Activated naive CD8-positive, alpha-beta T cell (primary cell): ENCODE measurements at regions not wholly inside any gene's neighbourhood (a gene's known extent, or its start where the extent isn't known, plus 50 kb on each side); places are given as distances from the start of the nearest gene placed in this dataset.

Experiments
- H3K27ac Mint-ChIP-seq: one replicate; pipeline ENCODE4 v1.8.0; 2021; ENCODE audit warnings: mixed read lengths
- H3K27me3 Mint-ChIP-seq: one replicate; pipeline ENCODE4 v1.8.0; 2021; ENCODE audit warnings: mixed read lengths
- H3K36me3 Mint-ChIP-seq: one replicate; pipeline ENCODE4 v1.8.0; 2021; ENCODE audit warnings: mixed read lengths
- H3K4me1 Mint-ChIP-seq: one replicate; pipeline ENCODE4 v1.8.0; 2021; ENCODE audit warnings: low read depth, mixed read lengths
- H3K4me3 Mint-ChIP-seq: one replicate; pipeline ENCODE4 v1.8.0; 2021; ENCODE audit warnings: mild to moderate bottlenecking, mixed read lengths
- H3K9me3 Mint-ChIP-seq: one replicate; pipeline ENCODE4 v1.8.0; 2021; ENCODE audit warnings: low read depth, mixed read lengths

GRCh38 chr5:153079396-153079795, 411.1 kb upstream of the GRIA1 start:
- H3K4me3 Mint-ChIP-seq, result no peak overlapping the region
- H3K27ac Mint-ChIP-seq, result no peak overlapping the region
- H3K9me3 Mint-ChIP-seq, result peaks cover 3% of the 10 kb centered on the region
- H3K4me1 Mint-ChIP-seq, result no peaks in the 10 kb centered on the region
- no peaks in the 10 kb centered on the region for H3K36me3 Mint-ChIP-seq
- no peaks in the 10 kb centered on the region for H3K27me3 Mint-ChIP-seq

DNA sequence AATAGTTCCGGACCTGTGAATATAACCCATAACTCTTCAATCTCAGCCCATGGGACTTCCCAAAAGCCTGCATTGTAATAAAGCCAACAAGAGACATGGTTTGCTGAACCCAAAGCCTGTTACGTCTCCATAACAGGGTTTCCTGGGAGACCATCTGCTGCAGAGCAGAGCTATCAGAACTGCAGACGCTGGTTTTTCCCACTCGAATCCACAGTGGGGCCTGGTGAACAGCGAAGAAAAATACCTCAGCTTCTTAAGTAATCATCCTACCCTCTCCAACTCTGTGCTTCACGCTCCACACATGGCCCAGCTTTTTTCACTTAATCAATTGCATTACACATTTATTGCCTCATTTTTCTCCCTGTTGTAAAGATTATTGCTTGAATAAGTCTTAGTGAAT, 409.5 kb upstream of the GRIA1 start:
- Mint-ChIP-seq H3K36me3 (no peaks in the 10 kb centered on the region), H3K27me3 (no peaks in the 10 kb centered on the region), H3K4me1 (no peaks in the 10 kb centered on the region), H3K27ac (no peak overlapping the region), H3K9me3 (peaks cover 3% of the 10 kb centered on the region), H3K4me3 (no peak overlapping the region)

- Mint-ChIP-seq H3K4me3 (no peak overlapping the region), H3K9me3 (peaks cover 3% of the 10 kb centered on the region), H3K4me1 (no peaks in the 10 kb centered on the region), H3K27me3 (no peaks in the 10 kb centered on the region), H3K36me3 (no peaks in the 10 kb centered on the region), H3K27ac (no peak overlapping the region)
Observed at GRCh38 chr5:153081385-153081784, 409.1 kb upstream of the GRIA1 start.

DNA sequence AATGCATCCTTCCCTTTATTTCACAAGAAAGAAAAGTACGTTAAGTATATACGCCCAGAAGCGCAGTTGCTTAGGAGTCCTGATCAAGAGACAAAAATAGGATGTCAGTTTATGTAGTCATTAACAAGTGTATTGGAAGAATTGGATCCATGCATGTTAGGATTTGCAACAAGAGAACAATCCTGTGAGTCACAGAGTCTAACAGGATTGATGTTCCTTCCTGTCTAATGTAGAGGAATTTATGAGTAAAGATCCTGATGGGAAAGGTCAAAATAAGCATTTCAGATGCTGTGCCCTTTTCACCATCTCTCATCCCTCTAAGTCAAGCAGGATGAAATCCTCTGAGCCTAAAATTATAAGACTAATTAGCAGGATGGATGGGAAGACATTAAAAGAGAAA, 406.0 kb upstream of the GRIA1 start:
- no peaks in the 10 kb centered on the region for H3K4me1 Mint-ChIP-seq
- no peak overlapping the region for H3K27ac Mint-ChIP-seq
- H3K36me3 Mint-ChIP-seq, result no peaks in the 10 kb centered on the region
- H3K9me3 Mint-ChIP-seq, result no peaks in the 10 kb centered on the region
- H3K27me3 Mint-ChIP-seq, result no peaks in the 10 kb centered on the region
- H3K4me3 Mint-ChIP-seq, result no peak overlapping the region

DNA sequence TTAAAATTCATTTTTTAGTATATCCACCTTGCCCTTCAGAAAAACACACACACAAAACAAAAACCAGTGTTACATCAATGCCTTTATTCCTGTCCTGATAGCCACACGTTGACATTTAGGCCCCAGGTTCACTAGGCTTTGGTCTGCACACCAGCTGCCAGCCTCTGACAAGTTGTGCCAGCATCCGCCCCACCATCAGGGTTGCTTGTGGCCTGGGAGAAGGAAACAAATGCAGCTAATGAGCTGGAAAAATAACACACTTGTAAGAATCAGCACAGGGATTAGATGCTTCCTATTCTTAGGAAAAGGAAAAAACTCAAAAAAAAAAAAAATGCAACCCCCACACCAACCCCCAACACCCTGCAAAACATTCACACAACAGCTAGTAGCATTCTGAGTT, 404.0 kb upstream of the GRIA1 start:
- Mint-ChIP-seq H3K4me3 (no peak overlapping the region), H3K4me1 (no peaks in the 10 kb centered on the region), H3K27ac (no peak overlapping the region), H3K9me3 (no peaks in the 10 kb centered on the region), H3K36me3 (no peaks in the 10 kb centered on the region), H3K27me3 (no peaks in the 10 kb centered on the region)

DNA sequence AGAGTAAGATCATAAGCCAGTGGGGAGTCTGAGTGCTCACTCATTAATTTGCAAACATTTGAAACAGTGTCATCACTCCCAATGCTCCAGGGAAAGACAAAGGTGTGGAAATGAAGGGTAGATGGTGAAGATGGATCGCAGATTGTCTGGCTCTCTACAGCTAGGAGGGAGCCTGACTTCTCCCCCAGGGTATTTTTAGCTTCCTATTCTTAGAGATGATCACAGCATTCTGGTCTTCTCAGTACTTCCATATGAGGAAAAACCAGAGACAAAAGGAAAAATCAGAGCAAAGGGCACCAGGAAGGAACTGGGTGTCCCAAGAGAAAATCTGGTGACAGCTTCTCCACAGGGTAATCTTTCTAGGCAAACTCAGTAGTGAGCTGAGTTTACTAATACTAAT, 401.9 kb upstream of the GRIA1 start:
- no peaks in the 10 kb centered on the region for H3K9me3 Mint-ChIP-seq
- H3K27me3 Mint-ChIP-seq, result no peaks in the 10 kb centered on the region
- no peaks in the 10 kb centered on the region for H3K4me1 Mint-ChIP-seq
- no peak overlapping the region for H3K27ac Mint-ChIP-seq
- no peaks in the 10 kb centered on the region for H3K36me3 Mint-ChIP-seq
- H3K4me3 Mint-ChIP-seq, result no peak overlapping the region

GRCh38 chr5:153094333-153094732, 396.1 kb upstream of the GRIA1 start:
- no peaks in the 10 kb centered on the region for H3K4me1 Mint-ChIP-seq
- no peak overlapping the region for H3K4me3 Mint-ChIP-seq
- peaks cover 7% of the 10 kb centered on the region for H3K9me3 Mint-ChIP-seq
- H3K27ac Mint-ChIP-seq, result no peak overlapping the region
- H3K27me3 Mint-ChIP-seq, result no peaks in the 10 kb centered on the region
- no peaks in the 10 kb centered on the region for H3K36me3 Mint-ChIP-seq

- Mint-ChIP-seq H3K27ac (no peak overlapping the region), H3K36me3 (no peaks in the 10 kb centered on the region), H3K4me1 (no peaks in the 10 kb centered on the region), H3K9me3 (peaks cover 7% of the 10 kb centered on the region), H3K4me3 (no peak overlapping the region), H3K27me3 (no peaks in the 10 kb centered on the region)
Observed at GRCh38 chr5:153096381-153096780, 394.1 kb upstream of the GRIA1 start.

- Mint-ChIP-seq H3K4me1 (no peaks in the 10 kb centered on the region), H3K4me3 (no peak overlapping the region), H3K27me3 (no peaks in the 10 kb centered on the region)
Observed at GRCh38 chr5:153099328-153099727, 391.1 kb upstream of the GRIA1 start.

GRCh38 chr5:153101235-153102180, 389.0 kb upstream of the GRIA1 start:
- Mint-ChIP-seq H3K4me1 (no peaks in the 10 kb centered on the region), H3K27me3 (no peaks in the 10 kb centered on the region), H3K4me3 (no peak overlapping the region), H3K36me3 (no peaks in the 10 kb centered on the region), H3K9me3 (no peaks in the 10 kb centered on the region), H3K27ac (no peak overlapping the region)

More at GRCh38 chr5:153099328-153099727, 391.1 kb upstream of the GRIA1 start:
- Mint-ChIP-seq H3K27ac (no peak overlapping the region), H3K9me3 (peaks cover 7% of the 10 kb centered on the region), H3K36me3 (no peaks in the 10 kb centered on the region)

DNA sequence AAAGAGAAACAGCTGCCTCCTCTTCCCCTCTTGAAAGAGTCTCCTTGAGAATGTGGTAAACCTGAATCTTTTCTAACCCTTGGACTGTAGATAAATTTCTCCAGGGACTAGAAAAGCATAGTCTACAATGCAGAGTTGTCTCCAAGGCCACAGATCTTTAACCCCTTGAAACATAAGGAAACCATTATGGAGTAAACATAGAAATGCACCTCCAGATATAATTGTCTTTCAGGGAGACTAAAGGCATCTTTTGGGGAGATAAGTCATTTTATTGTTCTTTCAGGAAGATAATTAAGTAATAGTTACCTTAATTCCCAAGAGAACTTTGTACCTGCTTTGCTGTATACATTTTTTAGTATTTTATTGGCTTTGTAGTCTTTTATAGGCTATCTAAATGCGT, 373.6 kb upstream of the GRIA1 start:
- Mint-ChIP-seq H3K9me3 (peaks cover 4% of the 10 kb centered on the region), H3K36me3 (no peaks in the 10 kb centered on the region), H3K27ac (no peak overlapping the region), H3K4me1 (no peaks in the 10 kb centered on the region), H3K4me3 (no peak overlapping the region), H3K27me3 (no peaks in the 10 kb centered on the region)

GRCh38 chr5:153118018-153118417, 372.5 kb upstream of the GRIA1 start:
- H3K4me1 Mint-ChIP-seq, result no peaks in the 10 kb centered on the region
- H3K27me3 Mint-ChIP-seq, result no peaks in the 10 kb centered on the region
- no peak overlapping the region for H3K27ac Mint-ChIP-seq
- no peak overlapping the region for H3K4me3 Mint-ChIP-seq
- no peaks in the 10 kb centered on the region for H3K36me3 Mint-ChIP-seq
- H3K9me3 Mint-ChIP-seq, result peaks cover 3% of the 10 kb centered on the region

DNA sequence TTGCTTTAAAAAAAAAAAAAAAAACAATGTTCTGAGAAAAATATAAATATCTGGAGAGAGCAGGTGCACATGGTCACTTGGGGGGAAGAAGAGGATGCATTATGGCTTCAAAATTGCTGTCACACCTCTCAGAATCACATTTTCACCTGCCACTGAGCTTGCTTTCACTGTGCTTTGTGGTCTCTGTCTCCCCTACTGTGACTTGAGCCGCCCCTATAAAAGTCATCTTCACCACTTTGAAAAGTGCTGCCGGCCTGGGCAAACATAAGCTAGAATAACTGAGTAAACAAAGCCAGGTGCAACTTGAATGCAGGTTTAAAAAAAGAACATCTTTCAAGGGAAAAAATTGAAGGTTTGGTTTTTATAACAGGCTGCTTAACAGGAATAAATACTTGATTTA, 368.1 kb upstream of the GRIA1 start:
- no peaks in the 10 kb centered on the region for H3K9me3 Mint-ChIP-seq
- H3K27me3 Mint-ChIP-seq, result no peaks in the 10 kb centered on the region
- no peak overlapping the region for H3K4me3 Mint-ChIP-seq
- H3K27ac Mint-ChIP-seq, result no peak overlapping the region
- no peaks in the 10 kb centered on the region for H3K36me3 Mint-ChIP-seq
- H3K4me1 Mint-ChIP-seq, result no peaks in the 10 kb centered on the region

DNA sequence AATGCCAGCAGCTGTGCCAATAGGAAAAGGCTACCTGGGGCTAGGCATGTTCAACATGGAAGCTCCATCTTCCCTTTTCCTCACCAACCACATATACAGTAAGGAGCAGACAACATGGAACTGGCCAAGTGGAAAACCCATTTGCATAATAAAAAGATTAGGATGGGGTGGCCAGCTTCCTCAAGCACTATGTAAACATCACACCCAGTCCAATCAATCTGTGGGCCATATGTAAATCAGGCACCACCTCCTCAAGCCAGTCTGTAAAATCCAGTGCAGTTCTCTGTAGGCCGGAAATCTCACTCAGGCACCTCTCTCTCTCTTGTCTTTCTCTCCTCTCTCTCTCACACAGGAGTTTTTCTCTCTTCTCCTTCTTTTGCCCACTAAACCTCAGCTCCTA, 360.2 kb upstream of the GRIA1 start:
- Mint-ChIP-seq H3K27me3 (no peaks in the 10 kb centered on the region), H3K9me3 (no peaks in the 10 kb centered on the region), H3K27ac (no peak overlapping the region), H3K4me3 (no peak overlapping the region), H3K36me3 (no peaks in the 10 kb centered on the region), H3K4me1 (no peaks in the 10 kb centered on the region)

DNA sequence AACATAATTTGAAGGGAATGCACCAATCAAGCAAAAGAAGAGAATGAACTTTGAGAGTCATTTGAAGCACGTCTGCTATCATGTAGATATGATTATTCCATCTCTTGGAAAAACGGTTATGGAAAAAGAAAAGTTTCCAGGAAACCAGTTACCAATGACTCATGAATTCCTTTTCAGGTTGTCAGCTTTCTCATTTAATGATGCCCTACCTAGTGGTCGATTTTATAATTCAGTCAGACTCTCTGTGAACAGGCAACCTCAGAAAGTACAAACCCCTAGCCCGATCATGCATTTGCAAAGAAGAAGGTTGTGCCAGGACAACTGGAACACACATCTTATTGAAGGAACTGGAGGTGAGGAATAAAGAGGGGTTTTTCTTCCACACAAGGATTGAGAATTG, 355.1 kb upstream of the GRIA1 start:
- H3K36me3 Mint-ChIP-seq, result no peaks in the 10 kb centered on the region
- H3K27me3 Mint-ChIP-seq, result no peaks in the 10 kb centered on the region
- peaks cover 8% of the 10 kb centered on the region for H3K9me3 Mint-ChIP-seq
- H3K27ac Mint-ChIP-seq, result no peak overlapping the region
- H3K4me1 Mint-ChIP-seq, result no peaks in the 10 kb centered on the region
- H3K4me3 Mint-ChIP-seq, result no peak overlapping the region
